ENCODE measurements at regions not wholly inside any gene's neighbourhood (a gene's known extent, or its start where the extent isn't known, plus 50 kb on each side); places are given as distances from the start of the nearest gene placed in this dataset.

GRCh38 chr2:126406267-126406666 lies 249.7 kb upstream of the GYPC start:
- no peak for DNase-seq (ENCODE audit: low spot score)

- no peak for DNase-seq (ENCODE audit: low spot score)
Measured at GRCh38 chr2:126408671-126409070, 247.3 kb upstream of the GYPC start.

- no peak for DNase-seq (ENCODE audit: low spot score)
Measured at GRCh38 chr2:126409850-126410249, 246.1 kb upstream of the GYPC start.

DNA sequence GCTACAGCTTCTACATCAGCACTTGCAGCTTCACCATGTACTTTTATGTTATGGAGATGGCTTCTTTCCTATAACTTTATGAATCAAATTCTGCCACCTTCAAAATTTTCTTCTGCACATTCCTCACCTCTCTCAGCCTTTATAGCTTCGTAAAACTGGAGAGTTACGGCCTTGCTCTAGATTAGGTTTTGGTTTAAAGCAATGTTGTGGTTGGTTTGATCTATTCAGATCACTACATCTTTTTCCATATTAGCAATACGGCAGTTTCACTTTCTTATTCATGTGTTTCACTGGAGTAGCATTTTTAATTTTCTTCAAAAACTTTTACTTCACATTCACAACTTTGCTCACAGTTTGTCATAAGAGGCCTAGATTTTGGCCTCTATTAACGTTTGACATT lies 242.9 kb upstream of the GYPC start:
- no peak for DNase-seq (ENCODE audit: low spot score)

DNA sequence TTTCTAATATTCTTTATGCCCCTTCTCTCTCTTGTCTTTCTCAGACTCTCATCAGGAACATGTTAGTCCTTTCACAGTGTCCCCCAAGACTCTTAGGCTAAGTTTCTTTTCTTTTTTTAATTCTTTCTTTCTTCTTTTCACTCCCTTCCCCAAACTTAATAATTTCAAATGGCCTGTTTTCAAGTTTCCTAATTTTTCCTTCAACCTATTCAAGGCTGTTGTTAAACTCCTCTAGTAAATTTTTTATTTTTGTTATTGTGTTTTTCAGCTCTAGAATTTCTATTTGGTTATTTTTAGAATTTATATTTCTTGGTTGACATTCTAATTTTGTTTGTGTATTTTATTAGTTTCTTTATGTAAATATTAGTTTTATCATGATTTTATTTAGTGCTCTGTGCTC lies 236.6 kb upstream of the GYPC start:
- no peak for DNase-seq (ENCODE audit: low spot score)

- DNase-seq (ENCODE audit: low spot score), result no peak
Measured at GRCh38 chr2:126425943-126426342, 230.0 kb upstream of the GYPC start.

GRCh38 chr2:126429103-126429502 lies 226.9 kb upstream of the GYPC start:
- DNase-seq (ENCODE audit: low spot score), result no peak

- no peak for DNase-seq (ENCODE audit: low spot score)
Measured at GRCh38 chr2:126431136-126431535, 224.8 kb upstream of the GYPC start.

DNA sequence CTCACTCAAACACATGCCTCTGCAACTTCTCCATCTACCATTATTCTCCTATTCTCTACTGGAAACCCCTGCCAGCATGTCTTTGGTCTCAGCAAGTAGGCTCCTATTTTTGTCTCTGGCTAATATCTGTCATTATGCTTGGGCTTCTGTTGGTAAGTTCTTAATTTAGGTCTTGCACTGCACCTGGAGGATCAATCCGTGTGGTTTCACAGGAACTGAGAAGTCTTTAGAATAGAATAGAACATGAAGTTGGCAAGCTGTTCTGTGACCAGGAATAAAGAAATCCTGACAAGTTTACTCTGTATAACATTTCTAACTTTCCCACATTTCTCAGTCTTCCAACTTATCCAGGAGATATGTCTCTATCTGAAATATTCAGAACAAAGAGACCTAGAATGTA lies 219.5 kb upstream of the GYPC start:
- no peak for DNase-seq (ENCODE audit: low spot score)

GRCh38 chr2:126437016-126437415 lies 218.9 kb upstream of the GYPC start:
- no peak for DNase-seq (ENCODE audit: low spot score)

DNA sequence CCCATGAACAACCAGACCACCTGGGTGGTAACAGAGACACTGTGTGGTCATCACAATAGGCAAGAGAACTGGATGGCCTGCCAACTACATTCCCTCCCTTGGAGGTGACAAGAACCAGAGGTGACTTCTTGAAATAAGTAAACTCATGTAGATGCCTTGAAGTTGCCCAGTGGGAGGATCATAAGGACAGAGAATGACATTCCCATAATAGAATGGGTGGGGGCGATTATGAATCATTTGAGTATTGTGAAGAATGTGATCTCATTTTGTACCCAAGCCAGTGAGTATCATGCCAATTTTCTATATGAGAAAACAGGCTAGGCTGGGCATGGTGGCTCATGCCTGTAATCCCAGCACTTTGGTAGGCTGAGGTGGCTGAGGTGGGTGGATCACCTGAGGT lies 211.4 kb upstream of the GYPC start:
- DNase-seq (ENCODE audit: low spot score), result no peak

- no peak for DNase-seq (ENCODE audit: low spot score)
Measured at GRCh38 chr2:126446106-126446695, 209.8 kb upstream of the GYPC start.

DNA sequence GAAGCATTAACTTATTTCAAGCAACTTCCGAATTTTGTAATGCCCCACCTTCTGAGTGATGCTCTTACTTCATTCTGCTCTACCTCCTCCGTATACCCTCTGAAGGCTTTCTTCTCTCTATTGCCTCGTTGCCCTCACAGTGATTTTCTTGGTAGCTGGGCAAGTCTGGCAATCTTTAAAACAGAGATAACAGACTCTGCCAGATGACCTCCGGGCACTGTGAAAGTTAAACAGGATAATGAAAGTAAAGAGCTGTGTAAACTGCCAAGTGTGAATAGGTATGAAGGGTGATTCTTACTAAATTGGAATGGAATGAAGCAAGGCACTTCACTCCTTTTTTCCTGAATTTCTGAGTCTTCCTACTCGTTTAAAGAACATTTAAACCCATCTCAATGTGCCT lies 207.3 kb upstream of the GYPC start:
- no peak for DNase-seq (ENCODE audit: low spot score)

GRCh38 chr2:126449677-126450076 lies 206.3 kb upstream of the GYPC start:
- no peak for DNase-seq (ENCODE audit: low spot score)

DNA sequence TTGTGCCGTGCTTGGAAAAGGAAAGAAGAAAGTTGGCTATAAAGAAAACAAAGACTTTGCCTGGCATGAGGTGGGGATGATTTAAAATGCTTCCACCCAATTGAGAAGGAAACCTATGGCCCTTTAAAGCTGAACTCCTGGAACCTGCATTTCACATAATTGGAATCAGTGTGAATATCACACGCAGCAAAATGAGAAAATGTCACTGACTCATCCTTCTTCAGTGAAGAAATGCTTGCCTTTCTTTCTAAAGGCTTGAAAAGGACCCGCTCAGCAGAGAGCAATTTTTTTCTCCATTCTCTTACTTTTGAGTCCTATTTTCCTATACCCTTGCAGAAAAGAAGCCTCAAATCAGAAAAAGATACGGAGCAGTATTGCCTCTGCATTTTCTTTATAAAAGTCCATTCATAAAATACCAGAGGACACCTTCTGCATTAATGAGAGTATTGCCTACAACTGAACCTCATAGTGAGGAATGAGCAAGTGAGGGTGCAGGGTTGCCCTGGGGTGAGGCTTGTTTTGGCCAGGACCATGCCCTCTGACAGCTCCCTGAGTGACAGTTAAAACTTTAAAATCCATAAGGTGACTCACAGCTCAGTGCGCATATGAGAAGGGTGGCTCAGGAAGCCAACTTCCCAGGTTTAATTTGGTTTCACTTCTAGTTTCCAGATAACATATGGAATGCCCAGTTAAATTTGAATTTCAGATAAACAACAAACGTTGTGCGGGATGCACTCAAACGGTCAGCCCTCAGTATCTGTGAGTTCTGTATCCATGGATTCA lies 191.9 kb upstream of the GYPC start:
- DNase-seq (ENCODE audit: low spot score), result no peak

DNA sequence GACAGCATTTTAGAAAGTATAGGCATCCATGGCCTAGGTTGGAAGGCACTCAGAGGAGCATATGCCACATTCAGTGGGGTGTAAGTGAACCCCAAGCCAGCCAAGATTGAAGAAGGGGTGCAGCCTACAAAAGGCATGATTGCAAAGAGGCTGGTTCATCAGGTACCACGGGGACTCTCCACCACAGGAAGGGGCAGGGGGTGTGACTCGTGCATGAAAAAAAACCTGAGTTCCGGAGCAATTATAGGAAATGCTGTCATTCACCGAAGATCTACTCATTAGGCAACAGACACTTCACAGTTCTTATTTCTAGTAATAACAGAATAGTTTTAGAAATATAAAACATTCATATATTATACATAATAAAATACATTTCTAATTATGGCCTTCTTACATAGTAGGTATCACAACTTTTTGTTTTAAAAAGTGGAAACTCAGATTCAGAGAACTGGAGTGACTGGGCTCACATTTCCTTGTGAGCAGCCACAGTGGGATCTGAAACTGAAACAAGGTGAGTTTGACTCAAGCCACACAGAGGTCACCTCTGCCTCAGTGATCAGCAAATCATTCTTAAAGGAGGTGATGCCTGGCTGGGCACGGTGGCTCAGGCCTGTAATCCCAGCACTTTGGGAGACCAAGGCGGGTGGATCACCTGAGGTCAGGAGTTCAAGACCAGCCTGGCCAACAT lies 188.4 kb upstream of the GYPC start:
- no peak for DNase-seq (ENCODE audit: low spot score)

- no peak for DNase-seq (ENCODE audit: low spot score)
Measured at GRCh38 chr2:126475031-126475430, 180.9 kb upstream of the GYPC start.

DNA sequence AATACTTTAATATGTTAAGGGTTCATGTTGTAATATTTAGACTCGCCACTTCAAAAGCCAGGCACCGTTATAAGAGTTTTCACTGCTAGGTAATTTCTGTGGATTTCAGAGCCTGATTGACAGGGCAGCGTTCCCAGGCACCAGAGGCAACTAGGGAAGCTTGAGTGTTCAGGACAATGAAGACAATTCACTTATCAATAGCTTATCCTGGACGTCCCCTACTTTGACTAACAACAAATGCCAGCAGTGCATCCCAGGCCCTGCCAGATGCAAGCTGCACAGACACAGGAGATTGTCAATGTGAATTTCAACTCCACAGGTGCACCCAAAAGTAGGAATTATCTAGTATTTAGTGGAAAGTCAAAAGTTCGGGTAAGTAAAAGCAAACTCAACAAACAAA lies 179.3 kb upstream of the GYPC start:
- DNase-seq (ENCODE audit: low spot score), result no peak

GRCh38 chr2:126480033-126480432 lies 175.9 kb upstream of the GYPC start:
- no peak for DNase-seq (ENCODE audit: low spot score)

DNA sequence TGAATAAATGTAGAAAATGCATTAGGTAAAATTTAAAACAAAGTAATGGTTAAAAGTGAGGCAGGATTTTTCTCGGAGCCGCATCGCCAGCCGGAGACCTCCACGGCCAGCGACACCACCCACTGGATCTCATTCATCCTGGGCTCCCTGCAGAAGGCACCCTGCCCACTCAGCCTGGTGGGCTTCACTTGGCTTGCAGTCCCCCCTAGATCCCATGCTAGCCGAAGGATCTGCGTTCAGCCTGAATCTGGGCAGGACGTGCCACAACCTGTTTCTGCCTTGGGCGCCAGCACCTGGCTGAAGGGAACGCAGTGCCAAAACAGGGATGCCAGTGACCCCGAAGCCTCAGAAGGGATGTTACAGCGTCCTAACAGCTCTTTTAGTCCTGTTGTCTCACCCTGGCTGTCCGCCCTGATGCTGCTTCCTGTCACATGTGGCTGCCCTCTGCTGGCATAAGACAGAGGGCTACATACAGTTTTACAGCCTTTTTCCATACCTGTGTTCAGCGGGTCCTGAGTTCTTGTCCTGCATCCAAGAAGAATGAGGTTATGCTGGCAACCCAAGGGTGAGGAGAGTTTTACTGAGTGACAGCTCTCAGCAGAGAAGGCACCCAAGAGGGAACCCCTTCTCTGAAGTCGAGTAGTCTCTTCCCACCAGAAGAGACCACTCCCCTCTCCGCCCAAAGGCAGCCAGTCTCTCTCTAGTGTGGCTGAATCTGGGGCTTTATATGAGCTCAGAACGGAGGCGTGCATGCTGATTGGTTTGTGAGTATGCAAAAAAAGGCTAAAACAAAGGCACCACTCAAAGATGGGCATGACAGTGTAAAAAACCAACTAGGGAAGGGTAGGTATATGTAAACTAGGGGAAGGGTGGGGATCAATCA lies 173.1 kb upstream of the GYPC start:
- no peak for DNase-seq (ENCODE audit: low spot score)

GRCh38 chr2:126494593-126494992 lies 161.4 kb upstream of the GYPC start:
- DNase-seq (ENCODE audit: low spot score), result no peak

- no peak for DNase-seq (ENCODE audit: low spot score)
Measured at GRCh38 chr2:126495189-126495588, 160.8 kb upstream of the GYPC start.

All from CD4-positive, alpha-beta T cell treated with Interleukin-6 at 100 ng/mL for 8 hours (primary cell).